Peyer's patch (tissue), 4 donors: ENCODE measurements at regions not wholly inside any gene's neighbourhood (a gene's known extent, or its start where the extent isn't known, plus 50 kb on each side); places are given as distances from the start of the nearest gene placed in this dataset.

Experiments used
- DNase-seq, 3 donors: peaks; one replicate each; pipeline ENCODE4 v3.0.0-alpha.2; 2017 to 2019
- H3K27ac ChIP-seq, 4 donors: fragments of 200-600 bp; sonication (generic); one replicate each; pipeline ENCODE4 v1.5.1; 2016 to 2019
- H3K27me3 ChIP-seq, 2 donors: fragments of 200-600 bp; sonication (generic); one replicate each; pipeline ENCODE4 v1.5.1; 2019
- H3K36me3 ChIP-seq, 3 donors: fragments of 200-600 bp; sonication (generic); one replicate each; pipeline ENCODE4 v1.5.1; 2016 to 2019
- H3K4me1 ChIP-seq, 4 donors: fragments of 200-600 bp; sonication (generic); one replicate each; pipeline ENCODE4 v1.5.1; 2016 to 2019
- H3K4me3 ChIP-seq, 4 donors: fragments of 200-600 bp; sonication (generic); 1 replicate in 3 of 4; 2 replicates in 1 of 4; pipeline ENCODE4 v1.5.1; 2016 to 2019; ENCODE audit warnings: mild to moderate bottlenecking in 1 of 4
- H3K9me3 ChIP-seq, 4 donors: fragments of 200-600 bp; sonication (generic); one replicate each; pipeline ENCODE4 v1.5.1; 2016 to 2019; ENCODE audit warnings: mild to moderate bottlenecking in 1 of 4
- CTCF ChIP-seq, 6 experiments: fragments of 450-650 bp in 4 of 6; fragments of 200-600 bp in 2 of 6; sonication (generic) in 1 of 6; IDR thresholded peaks; one replicate each; pipeline ENCODE4 v1.5.1; 2017 to 2019; ENCODE audit warnings: antibody characterized with exemption in 6 of 6, mild to moderate bottlenecking in 3 of 6, moderate library complexity in 1 of 6
- POLR2A ChIP-seq, 2 donors: fragments of 450-650 bp; IDR thresholded peaks; one replicate each; pipeline ENCODE4 v1.5.1; 2017; ENCODE audit warnings: antibody characterized with exemption in 2 of 2, mild to moderate bottlenecking in 2 of 2, moderate library complexity in 2 of 2

GRCh38 chr6:19991176-19991575, 154.0 kb downstream of the ID4 start:
- Histone ChIP-seq H3K4me1 (no peaks in the 10 kb centered on the region), H3K27ac (no peak overlapping the region), H3K36me3 (no peaks in the 10 kb centered on the region), H3K27me3 (no peaks in the 10 kb centered on the region), H3K9me3 (no peaks in the 10 kb centered on the region), H3K4me3 (no peak overlapping the region)
- no peak for DNase-seq
- TF ChIP-seq POLR2A (IDR thresholded peaks at IDR 0.05) (no peak), CTCF (IDR thresholded peaks at IDR 0.05) (no peak)

- H3K36me3 ChIP-seq = no peaks in the 10 kb centered on the region
- H3K4me1 ChIP-seq = no peaks in the 10 kb centered on the region
- H3K9me3 ChIP-seq = no peaks in the 10 kb centered on the region
- DNase-seq = no peak
- H3K27me3 ChIP-seq = no peaks in the 10 kb centered on the region
- H3K4me3 ChIP-seq = no peak overlapping the region
- no peak overlapping the region for H3K27ac ChIP-seq
- TF ChIP-seq POLR2A (IDR thresholded peaks at IDR 0.05) (no peak), CTCF (IDR thresholded peaks at IDR 0.05) (no peak)
These were observed 157.7 kb downstream of the ID4 start for GRCh38 chr6:19994909-19995308.

- H3K27me3 ChIP-seq = no peaks in the 10 kb centered on the region
- DNase-seq = no peak
- TF ChIP-seq CTCF (IDR thresholded peaks at IDR 0.05) (no peak), POLR2A (IDR thresholded peaks at IDR 0.05) (no peak)
- no peaks in the 10 kb centered on the region for H3K36me3 ChIP-seq
- no peaks in the 10 kb centered on the region for H3K4me1 ChIP-seq
- H3K9me3 ChIP-seq = no peaks in the 10 kb centered on the region
- no peak overlapping the region for H3K4me3 ChIP-seq
- H3K27ac ChIP-seq = no peak overlapping the region
These were observed 158.5 kb downstream of the ID4 start for GRCh38 chr6:19995575-19996257.

GRCh38 chr6:19997104-19997503, 159.9 kb downstream of the ID4 start:
- Histone ChIP-seq H3K27me3 (no peaks in the 10 kb centered on the region), H3K9me3 (no peaks in the 10 kb centered on the region), H3K4me3 (no peak overlapping the region), H3K36me3 (no peaks in the 10 kb centered on the region), H3K4me1 (no peaks in the 10 kb centered on the region), H3K27ac (no peak overlapping the region)
- TF ChIP-seq CTCF (IDR thresholded peaks at IDR 0.05) (no peak), POLR2A (IDR thresholded peaks at IDR 0.05) (no peak)
- no peak for DNase-seq

- Histone ChIP-seq H3K9me3 (no peaks in the 10 kb centered on the region), H3K36me3 (no peaks in the 10 kb centered on the region), H3K4me1 (no peaks in the 10 kb centered on the region), H3K27me3 (no peaks in the 10 kb centered on the region), H3K4me3 (no peak overlapping the region), H3K27ac (no peak overlapping the region)
- DNase-seq = no peak
- TF ChIP-seq POLR2A (IDR thresholded peaks at IDR 0.05) = no peak
- no peak for TF ChIP-seq CTCF (IDR thresholded peaks at IDR 0.05)
These were observed 161.4 kb downstream of the ID4 start for GRCh38 chr6:19998541-19998940.
